ENCODE measurements at regions not wholly inside any gene's neighbourhood (a gene's known extent, or its start where the extent isn't known, plus 50 kb on each side); places are given as distances from the start of the nearest gene placed in this dataset.

- no peak for DNase-seq (ENCODE audit: low read depth)
- TF ChIP-seq CTCF (IDR thresholded peaks at IDR 0.05; ENCODE audit: insufficient read depth, low read length), result no peak
- H3K4me3 ChIP-seq (ENCODE audit: low read depth, low read length), result no peak overlapping the region
Observed at GRCh38 chr13:42729857-42730402, 51.5 kb upstream of the FAM216B start.
